KMS-11 (cell line): ENCODE measurements at regions not wholly inside any gene's neighbourhood (a gene's known extent, or its start where the extent isn't known, plus 50 kb on each side); places are given as distances from the start of the nearest gene placed in this dataset.
A peak's percentile ranks its signal among the peaks of the same experiment; 100 is the strongest.

ENCODE experiments used
- H2AFZ ChIP-seq: fragments of 200-600 bp; sonication (generic); 2 replicates; pipeline ENCODE4 v1.6.1; 2016; ENCODE audit warnings: antibody characterized with exemption, mixed run types, low read depth
- H3K27ac ChIP-seq: fragments of 200-600 bp; sonication (generic); 2 replicates; pipeline ENCODE4 v1.6.1; 2016; ENCODE audit warnings: mild to moderate bottlenecking, mixed run types
- H3K27me3 ChIP-seq: fragments of 200-600 bp; sonication (generic); 2 replicates; pipeline ENCODE4 v1.6.1; 2017; ENCODE audit warnings: mild to moderate bottlenecking, low read depth, mixed run types, moderate library complexity; ENCODE audit not compliant: insufficient read depth
- H3K36me3 ChIP-seq: fragments of 200-600 bp; sonication (generic); 2 replicates; pipeline ENCODE4 v1.6.1; 2017; ENCODE audit warnings: mild to moderate bottlenecking, mixed run types; ENCODE audit not compliant: insufficient read depth
- H3K4me1 ChIP-seq: fragments of 200-600 bp; sonication (generic); 2 replicates; pipeline ENCODE4 v1.6.1; 2016; ENCODE audit warnings: mild to moderate bottlenecking, low read depth, mixed run types; ENCODE audit not compliant: poor library complexity, severe bottlenecking
- H3K4me2 ChIP-seq: fragments of 200-600 bp; sonication (generic); 2 replicates; pipeline ENCODE4 v1.7.0; 2016; ENCODE audit warnings: mild to moderate bottlenecking, mixed run types
- H3K4me3 ChIP-seq: fragments of 200-600 bp; sonication (generic); IDR thresholded peaks from 2 replicates; pipeline ENCODE4 v1.6.1; 2017; ENCODE audit warnings: low read depth, low read length, mixed read lengths; ENCODE audit not compliant: insufficient read depth
- H3K79me2 ChIP-seq: fragments of 200-600 bp; sonication (generic); 2 replicates; pipeline ENCODE4 v1.6.1; 2016; ENCODE audit warnings: low read depth, mixed run types; ENCODE audit not compliant: insufficient read depth
- H3K9ac ChIP-seq: fragments of 200-600 bp; sonication (generic); 2 replicates; pipeline ENCODE4 v1.6.1; 2016; ENCODE audit warnings: mild to moderate bottlenecking, mixed run types
- H4K20me1 ChIP-seq: fragments of 200-600 bp; sonication (generic); 2 replicates; pipeline ENCODE4 v1.6.1; 2016; ENCODE audit warnings: mild to moderate bottlenecking, mixed run types; ENCODE audit not compliant: insufficient read depth
- TF ChIP-seq, protein P1 (sequence below): fragments of 200-600 bp; sonication (generic); conservative IDR thresholded peaks from 2 replicates; pipeline ENCODE4 v1.6.1; 2017; ENCODE audit warnings: low read depth, mild to moderate bottlenecking, antibody characterized with exemption, low read length, moderate library complexity, mixed read lengths

DNA sequence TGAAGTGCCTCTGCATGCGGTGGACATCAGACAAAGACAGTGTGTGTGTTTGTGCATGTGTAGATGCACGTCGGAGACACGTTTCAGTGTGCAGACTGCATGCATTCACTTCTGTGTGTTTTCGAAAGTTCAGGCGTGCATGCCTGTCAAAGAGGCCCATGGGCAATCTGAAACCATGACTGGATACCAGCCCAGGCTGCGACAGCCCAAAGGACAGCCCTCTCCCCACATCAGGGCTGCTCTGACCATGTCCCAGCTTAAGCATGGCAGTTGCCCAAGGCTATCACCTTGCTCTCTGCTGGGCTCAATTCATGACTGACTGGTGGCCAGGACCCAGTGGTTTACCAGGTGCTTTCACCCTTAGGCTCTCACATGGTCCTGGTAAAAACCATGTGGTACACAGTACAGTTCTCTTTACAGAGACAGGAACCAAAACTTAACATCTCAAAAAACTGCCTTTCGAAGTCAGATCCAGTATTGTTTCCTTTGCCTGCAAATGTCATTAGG lies 423.7 kb upstream of the CADM1 start:
- H4K20me1 ChIP-seq, result no peaks in the 10 kb centered on the region
- no peak overlapping the region; the same call in 1 of the 2 replicates for H3K9ac ChIP-seq
- no peaks in the 10 kb centered on the region for H3K79me2 ChIP-seq
- H3K4me2 ChIP-seq, result peak overlapping the region; percentile 63
- H2AFZ ChIP-seq, result no peak overlapping the region; the same call in 1 of the 2 replicates
- H3K4me1 ChIP-seq, result peaks cover 80% of the 10 kb centered on the region
- H3K36me3 ChIP-seq, result no peaks in the 10 kb centered on the region
- no peak overlapping the region; the same call in 1 of the 2 replicates for H3K27ac ChIP-seq
- TF ChIP-seq, protein P1, sequence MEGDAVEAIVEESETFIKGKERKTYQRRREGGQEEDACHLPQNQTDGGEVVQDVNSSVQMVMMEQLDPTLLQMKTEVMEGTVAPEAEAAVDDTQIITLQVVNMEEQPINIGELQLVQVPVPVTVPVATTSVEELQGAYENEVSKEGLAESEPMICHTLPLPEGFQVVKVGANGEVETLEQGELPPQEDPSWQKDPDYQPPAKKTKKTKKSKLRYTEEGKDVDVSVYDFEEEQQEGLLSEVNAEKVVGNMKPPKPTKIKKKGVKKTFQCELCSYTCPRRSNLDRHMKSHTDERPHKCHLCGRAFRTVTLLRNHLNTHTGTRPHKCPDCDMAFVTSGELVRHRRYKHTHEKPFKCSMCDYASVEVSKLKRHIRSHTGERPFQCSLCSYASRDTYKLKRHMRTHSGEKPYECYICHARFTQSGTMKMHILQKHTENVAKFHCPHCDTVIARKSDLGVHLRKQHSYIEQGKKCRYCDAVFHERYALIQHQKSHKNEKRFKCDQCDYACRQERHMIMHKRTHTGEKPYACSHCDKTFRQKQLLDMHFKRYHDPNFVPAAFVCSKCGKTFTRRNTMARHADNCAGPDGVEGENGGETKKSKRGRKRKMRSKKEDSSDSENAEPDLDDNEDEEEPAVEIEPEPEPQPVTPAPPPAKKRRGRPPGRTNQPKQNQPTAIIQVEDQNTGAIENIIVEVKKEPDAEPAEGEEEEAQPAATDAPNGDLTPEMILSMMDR, result no peak
- H3K27me3 ChIP-seq, result no peaks in the 10 kb centered on the region
- no peak overlapping the region for H3K4me3 ChIP-seq

DNA sequence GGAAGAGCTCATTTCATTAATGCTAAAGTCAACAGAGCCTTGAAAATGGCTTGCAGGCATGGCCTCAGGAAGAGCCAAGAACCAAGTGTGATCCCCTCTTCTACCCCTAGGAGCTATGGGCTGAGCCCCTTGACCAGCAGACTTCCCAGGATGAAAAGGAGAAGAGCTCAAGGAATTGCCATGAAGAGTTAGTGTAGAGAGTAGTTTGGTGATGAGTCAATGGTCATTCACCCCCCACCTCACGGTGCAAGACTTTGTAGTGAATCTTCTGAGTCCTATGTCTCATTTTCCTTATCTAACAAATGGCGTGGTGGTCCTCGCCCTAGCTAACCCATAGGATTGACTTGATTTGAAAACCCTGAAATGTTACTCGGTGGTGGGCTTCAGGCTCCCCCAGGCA lies 422.4 kb upstream of the CADM1 start:
- Histone ChIP-seq H3K4me3 (no peak overlapping the region), H3K4me2 (no peak overlapping the region), H3K27me3 (no peaks in the 10 kb centered on the region), H2AFZ (no peak overlapping the region), H3K27ac (no peak overlapping the region), H4K20me1 (no peaks in the 10 kb centered on the region), H3K9ac (no peak overlapping the region), H3K4me1 (peaks cover 74% of the 10 kb centered on the region), H3K36me3 (no peaks in the 10 kb centered on the region), H3K79me2 (no peaks in the 10 kb centered on the region)
- TF ChIP-seq, protein P1, result no peak

DNA sequence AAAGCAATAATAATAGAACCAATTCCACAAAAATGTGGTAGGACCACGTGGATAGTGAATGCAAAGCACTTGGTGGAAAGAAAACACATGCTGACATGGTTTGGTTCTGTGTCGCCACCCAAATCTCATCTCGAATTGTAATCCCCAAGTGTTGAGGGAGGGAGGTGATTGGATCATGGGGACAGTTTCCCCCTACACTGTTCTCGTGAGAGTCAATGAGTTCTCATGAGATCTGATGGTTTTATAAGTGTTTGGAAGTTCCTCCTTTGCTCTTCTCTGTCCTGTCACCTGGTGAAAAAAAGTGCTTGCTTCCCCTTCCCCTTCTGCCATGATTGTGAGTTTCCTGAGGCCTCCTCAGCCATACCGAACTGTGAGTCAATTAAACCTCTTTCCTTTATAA lies 421.9 kb upstream of the CADM1 start:
- Histone ChIP-seq H3K4me2 (peak overlapping the region; percentile 9; the same call in 1 of the 2 replicates), H3K27me3 (no peaks in the 10 kb centered on the region), H3K79me2 (no peaks in the 10 kb centered on the region), H3K4me3 (no peak overlapping the region), H3K36me3 (no peaks in the 10 kb centered on the region), H4K20me1 (no peaks in the 10 kb centered on the region), H2AFZ (no peak overlapping the region), H3K4me1 (peaks cover 70% of the 10 kb centered on the region), H3K27ac (no peak overlapping the region), H3K9ac (no peak overlapping the region)
- TF ChIP-seq, protein P1, result no peak

GRCh38 chr11:115925568-115926090 lies 421.4 kb upstream of the CADM1 start:
- TF ChIP-seq, protein P1, result no peak
- Histone ChIP-seq H3K4me3 (no peak overlapping the region), H3K9ac (no peak overlapping the region), H3K36me3 (no peaks in the 10 kb centered on the region), H3K79me2 (no peaks in the 10 kb centered on the region), H3K4me2 (peak overlapping the region; percentile 9), H3K4me1 (peaks cover 65% of the 10 kb centered on the region), H3K27me3 (no peaks in the 10 kb centered on the region), H2AFZ (no peak overlapping the region), H3K27ac (no peak overlapping the region), H4K20me1 (no peaks in the 10 kb centered on the region)
